PFSK-1 (cell line): ENCODE measurements at regions not wholly inside any gene's neighbourhood (a gene's known extent, or its start where the extent isn't known, plus 50 kb on each side); places are given as distances from the start of the nearest gene placed in this dataset.

Experiments
- FOXP2 ChIP-seq: optimal IDR thresholded peaks from 2 replicates; pipeline ENCODE3; 2011; ENCODE audit warnings: borderline replicate concordance, control low read depth, inconsistent platforms; ENCODE audit not compliant: insufficient read depth; ENCODE audit errors: extremely low read length, extremely low read depth
- POLR2AphosphoS5 ChIP-seq: IDR thresholded peaks from 2 replicates; pipeline ENCODE4 v1.6.1; 2012; ENCODE audit warnings: low read depth, mild to moderate bottlenecking, control low read depth, low read length, moderate library complexity
- SIN3A ChIP-seq: IDR thresholded peaks from 2 replicates; pipeline ENCODE4 v1.6.1; 2012; ENCODE audit warnings: mild to moderate bottlenecking, low read length, moderate library complexity, borderline replicate concordance; ENCODE audit not compliant: insufficient read depth
- TAF1 ChIP-seq: IDR thresholded peaks from 2 replicates; pipeline ENCODE4 v1.6.1; 2012; ENCODE audit warnings: low read length, control low read depth, borderline replicate concordance; ENCODE audit not compliant: insufficient read depth
- TF ChIP-seq, protein P1 (sequence below), 2 experiments: IDR thresholded peaks; 2 replicates each; pipeline versions ENCODE4 v1.6.1 to v1.8.0; 2011 to 2012; ENCODE audit warnings: low read depth in 2 of 2, low read length in 2 of 2, control low read depth in 1 of 2, inconsistent platforms in 1 of 2, mild to moderate bottlenecking in 1 of 2, moderate library complexity in 1 of 2; ENCODE audit not compliant: insufficient read depth in 1 of 2

DNA sequence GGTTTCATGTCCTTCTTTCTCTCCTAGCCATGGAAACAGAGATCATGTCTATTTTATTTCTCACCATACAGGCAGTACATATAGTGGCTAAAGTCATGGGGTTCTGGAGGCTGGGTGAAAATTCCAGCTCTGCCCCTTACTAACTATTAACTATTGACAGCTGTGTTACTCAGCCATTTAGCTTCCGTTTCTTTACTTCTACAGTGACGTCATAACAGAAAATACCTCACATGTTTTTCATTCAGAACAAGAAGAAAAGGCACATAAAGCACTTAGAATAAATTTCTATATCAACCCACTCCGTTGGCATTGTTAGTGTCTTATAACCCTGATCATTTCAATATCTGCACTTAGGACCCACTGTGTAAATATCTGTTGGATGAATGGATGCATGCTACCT, 1506.9 kb upstream of the TMEM132C start:
- TF ChIP-seq, protein P1, sequence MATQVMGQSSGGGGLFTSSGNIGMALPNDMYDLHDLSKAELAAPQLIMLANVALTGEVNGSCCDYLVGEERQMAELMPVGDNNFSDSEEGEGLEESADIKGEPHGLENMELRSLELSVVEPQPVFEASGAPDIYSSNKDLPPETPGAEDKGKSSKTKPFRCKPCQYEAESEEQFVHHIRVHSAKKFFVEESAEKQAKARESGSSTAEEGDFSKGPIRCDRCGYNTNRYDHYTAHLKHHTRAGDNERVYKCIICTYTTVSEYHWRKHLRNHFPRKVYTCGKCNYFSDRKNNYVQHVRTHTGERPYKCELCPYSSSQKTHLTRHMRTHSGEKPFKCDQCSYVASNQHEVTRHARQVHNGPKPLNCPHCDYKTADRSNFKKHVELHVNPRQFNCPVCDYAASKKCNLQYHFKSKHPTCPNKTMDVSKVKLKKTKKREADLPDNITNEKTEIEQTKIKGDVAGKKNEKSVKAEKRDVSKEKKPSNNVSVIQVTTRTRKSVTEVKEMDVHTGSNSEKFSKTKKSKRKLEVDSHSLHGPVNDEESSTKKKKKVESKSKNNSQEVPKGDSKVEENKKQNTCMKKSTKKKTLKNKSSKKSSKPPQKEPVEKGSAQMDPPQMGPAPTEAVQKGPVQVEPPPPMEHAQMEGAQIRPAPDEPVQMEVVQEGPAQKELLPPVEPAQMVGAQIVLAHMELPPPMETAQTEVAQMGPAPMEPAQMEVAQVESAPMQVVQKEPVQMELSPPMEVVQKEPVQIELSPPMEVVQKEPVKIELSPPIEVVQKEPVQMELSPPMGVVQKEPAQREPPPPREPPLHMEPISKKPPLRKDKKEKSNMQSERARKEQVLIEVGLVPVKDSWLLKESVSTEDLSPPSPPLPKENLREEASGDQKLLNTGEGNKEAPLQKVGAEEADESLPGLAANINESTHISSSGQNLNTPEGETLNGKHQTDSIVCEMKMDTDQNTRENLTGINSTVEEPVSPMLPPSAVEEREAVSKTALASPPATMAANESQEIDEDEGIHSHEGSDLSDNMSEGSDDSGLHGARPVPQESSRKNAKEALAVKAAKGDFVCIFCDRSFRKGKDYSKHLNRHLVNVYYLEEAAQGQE (IDR thresholded peaks at IDR 0.05; ENCODE audit: insufficient read depth in 1 of 2, low read depth in 2 of 2, low read length in 2 of 2): no peak

DNA sequence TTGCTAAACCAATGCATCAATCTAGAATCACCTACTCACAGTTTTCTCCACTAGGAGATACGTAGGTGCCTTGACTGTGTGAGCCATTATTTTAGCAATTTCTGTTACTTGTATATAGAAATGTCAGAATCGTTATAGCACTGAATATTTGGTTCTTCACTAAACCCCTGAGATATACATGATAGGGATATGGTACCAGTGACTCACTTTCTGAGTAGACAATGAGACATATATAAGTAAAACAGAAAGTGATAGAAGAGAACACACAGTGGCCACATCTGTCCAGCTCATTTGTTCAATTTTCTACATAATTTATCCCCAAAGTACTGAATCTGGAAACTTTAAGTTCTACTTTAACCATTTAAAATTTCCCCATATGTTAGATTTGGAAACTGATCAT, 1505.5 kb upstream of the TMEM132C start:
- TF ChIP-seq TAF1: no peak
- no peak for TF ChIP-seq FOXP2
- no peak for TF ChIP-seq SIN3A
- no peak for TF ChIP-seq POLR2AphosphoS5
- TF ChIP-seq, protein P1 (IDR thresholded peaks at IDR 0.05; ENCODE audit: insufficient read depth in 1 of 2, low read depth in 2 of 2, low read length in 2 of 2): no peak

DNA sequence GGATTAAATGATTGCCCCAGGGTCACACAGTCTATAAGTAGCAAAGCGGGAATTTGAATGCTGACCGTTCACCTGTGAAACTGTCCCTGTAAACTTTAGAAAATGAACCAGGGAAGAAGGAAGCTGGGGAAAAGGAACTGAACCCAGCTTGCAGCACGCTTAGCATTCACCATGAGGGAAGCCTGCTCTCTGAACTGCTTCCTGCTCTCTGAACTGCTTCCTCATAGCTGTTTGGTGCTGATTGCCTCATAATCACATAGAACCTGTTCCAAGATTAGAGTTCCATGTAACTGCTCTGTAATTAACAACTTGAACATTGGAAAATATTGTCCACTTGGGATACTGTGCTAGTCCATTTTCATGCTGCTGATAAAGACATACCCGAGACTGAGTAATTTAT, 1504.8 kb upstream of the TMEM132C start:
- TF ChIP-seq SIN3A (no peak), POLR2AphosphoS5 (no peak), FOXP2 (no peak), TAF1 (no peak)
- TF ChIP-seq, protein P1 (IDR thresholded peaks at IDR 0.05; ENCODE audit: insufficient read depth in 1 of 2, low read depth in 2 of 2, low read length in 2 of 2): no peak

DNA sequence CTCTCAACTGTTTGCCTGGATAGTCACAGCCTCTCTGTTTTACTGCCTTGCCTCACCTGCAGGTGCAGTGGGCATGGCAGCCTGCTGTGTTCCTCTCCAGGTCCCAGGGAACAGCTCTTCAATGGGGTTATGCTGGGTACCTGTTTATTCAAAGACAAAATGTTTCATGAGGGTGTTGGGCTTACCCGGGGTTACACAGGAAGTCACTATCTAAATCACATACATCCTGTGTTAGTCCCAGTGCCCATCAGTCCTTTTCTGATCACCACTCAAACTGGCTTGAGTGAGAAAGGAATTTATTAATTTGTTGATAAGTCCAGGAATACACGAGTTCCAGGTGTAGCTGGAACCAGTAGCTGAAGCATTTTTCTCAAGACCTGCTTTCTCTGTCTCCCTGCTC, 1503.6 kb upstream of the TMEM132C start:
- TF ChIP-seq TAF1 (no peak), POLR2AphosphoS5 (no peak), FOXP2 (no peak), SIN3A (no peak)
- TF ChIP-seq, protein P1 (IDR thresholded peaks at IDR 0.05; ENCODE audit: insufficient read depth in 1 of 2, low read depth in 2 of 2, low read length in 2 of 2): no peak

DNA sequence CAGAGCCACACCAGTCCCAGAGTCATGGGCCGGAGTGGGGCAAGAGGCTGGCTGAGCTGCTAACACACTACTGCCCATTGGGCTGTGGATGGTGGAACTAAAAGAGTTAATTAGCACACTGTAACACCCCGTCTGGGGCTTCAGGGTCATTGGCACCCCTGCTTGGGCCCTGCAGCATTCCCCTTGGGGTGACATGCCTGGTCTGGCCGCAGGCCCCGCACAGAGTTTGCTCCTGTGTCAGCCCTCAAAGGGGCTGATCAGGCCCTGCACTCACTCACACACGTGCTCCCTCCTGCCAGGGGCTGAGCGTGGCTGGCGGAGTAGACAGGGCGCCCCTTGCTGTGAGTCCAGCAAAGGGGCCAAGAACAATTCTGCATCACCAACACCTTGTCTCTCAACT, 1499.6 kb upstream of the TMEM132C start:
- no peak for TF ChIP-seq FOXP2
- no peak for TF ChIP-seq POLR2AphosphoS5
- TF ChIP-seq SIN3A: no peak
- TF ChIP-seq, protein P1 (IDR thresholded peaks at IDR 0.05; ENCODE audit: insufficient read depth in 1 of 2, low read depth in 2 of 2, low read length in 2 of 2): no peak
- TF ChIP-seq TAF1: no peak
